ENCODE measurements at regions not wholly inside any gene's neighbourhood (a gene's known extent, or its start where the extent isn't known, plus 50 kb on each side); places are given as distances from the start of the nearest gene placed in this dataset.

- DNase-seq: no peak
These were observed 62.1 kb upstream of the ARHGAP20 start for GRCh38 chr11:110774138-110775014.

GRCh38 chr11:110773442-110773841 is 61.2 kb upstream of the ARHGAP20 start:
- peak; percentile 15 for DNase-seq

DNA sequence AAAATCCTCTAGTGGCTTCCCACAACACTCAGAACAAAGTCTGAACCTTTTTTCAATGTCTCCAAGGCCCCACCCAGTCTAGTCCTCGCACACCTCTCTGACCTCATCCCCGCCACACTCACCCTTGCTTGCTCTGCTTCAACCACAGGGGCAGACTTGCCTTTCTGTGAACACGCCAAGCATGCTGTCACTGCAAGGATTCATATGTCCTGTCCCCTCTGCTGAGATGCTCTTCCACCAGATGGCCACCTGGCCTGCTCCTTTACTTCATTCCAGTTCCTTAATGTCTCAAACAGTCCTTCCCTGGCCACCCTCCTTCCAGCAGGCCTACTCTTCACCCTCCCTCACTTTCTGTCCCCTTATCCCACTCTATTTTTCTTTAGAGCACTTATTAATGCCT is 60.6 kb upstream of the ARHGAP20 start:
- DNase-seq: no peak

DNA sequence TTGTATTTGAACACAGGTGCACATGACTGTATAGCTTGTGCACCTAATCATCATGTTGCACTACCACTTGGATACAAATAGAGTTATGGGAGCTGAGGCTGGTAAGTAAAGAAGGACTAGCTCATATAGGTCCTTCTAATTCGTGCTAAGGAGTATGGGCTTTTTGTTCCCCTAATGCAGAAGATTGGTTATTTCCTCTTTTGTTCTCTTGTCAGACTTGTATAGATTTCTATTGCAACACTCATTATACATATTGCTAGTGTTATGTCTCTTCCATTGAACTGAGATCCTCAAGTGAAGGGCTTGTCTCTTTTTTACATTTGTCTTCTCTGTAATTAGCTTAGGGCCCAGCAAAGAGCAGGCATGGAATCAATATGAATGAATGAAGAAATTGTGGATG is 54.1 kb upstream of the ARHGAP20 start:
- DNase-seq: peak; percentile 53

DNA sequence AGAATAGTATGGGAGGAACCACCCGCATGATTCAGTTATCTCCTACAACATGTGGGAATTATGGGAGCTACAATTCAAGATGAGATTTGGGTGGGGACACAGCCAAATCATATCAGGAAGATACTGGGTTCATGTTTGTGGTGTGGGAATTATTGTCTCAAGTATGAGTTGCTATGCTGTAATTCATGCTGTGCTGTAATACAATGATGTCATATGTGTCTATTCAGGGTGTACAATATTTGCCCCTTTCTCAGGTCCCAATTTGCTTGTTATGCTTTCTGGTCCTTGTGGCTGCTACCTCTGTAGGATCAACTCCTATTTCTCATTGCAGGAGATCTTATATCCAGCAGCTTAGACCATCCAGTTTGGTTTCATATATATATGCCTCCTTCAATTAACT is 52.2 kb upstream of the ARHGAP20 start:
- peak; percentile 10 for DNase-seq

DNA sequence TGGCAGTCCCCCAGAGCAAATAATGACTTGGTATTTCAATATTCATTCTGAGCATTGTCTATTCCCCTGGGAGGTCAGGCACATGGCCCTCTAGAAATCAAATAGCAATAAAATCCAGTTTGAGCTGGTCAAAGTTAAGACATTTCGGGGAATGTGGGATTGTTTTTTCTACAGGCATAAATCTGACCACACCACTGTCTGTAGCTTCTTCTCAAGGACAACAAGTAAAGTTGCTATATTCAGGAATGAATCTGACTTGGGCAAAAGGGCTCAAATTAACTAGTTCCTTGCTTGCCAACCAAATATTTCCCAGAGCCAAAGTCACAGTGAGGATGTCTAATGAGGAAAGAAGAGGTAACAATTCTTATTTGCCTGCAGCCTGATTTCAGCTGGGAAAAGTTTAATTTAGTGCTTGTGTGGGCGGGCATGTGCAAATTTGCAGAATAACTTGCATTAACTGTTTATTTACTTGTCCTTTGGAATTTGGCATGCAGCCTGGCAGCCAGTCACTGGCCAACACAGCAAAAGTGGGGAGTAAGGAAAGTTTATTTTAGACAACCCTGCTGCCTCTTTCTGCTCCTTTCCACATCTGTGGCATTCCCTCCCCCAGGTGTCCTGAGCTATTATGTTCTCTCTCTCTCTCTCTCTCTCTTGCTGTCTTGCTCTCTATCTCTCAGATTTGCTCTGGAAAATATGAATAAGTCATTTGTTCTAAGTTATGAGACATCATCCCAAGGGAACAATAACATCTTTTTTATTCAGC is 51.2 kb upstream of the ARHGAP20 start:
- no peak for DNase-seq

DNA sequence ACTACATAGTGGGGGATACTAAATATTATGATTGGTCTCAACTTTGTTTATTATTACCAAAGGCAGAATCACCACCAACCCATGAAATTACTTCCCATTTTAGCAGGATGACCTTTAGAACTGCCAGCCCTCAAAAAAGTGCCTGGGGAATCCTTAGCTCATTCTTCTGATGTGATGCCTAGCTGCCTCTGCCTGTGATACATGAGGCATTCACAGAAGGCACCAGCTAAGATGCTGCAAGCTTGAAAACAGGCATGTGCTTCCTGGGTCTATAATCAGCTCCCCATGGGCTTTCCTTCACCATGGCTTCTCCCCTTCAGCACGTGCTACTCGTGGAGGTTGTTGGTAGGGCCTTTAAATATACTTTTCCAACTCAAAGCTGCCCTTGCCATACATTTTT is 50.4 kb upstream of the ARHGAP20 start:
- DNase-seq: peak; percentile 39
